ENCODE measurements at regions not wholly inside any gene's neighbourhood (a gene's known extent, or its start where the extent isn't known, plus 50 kb on each side); places are given as distances from the start of the nearest gene placed in this dataset.

DNA sequence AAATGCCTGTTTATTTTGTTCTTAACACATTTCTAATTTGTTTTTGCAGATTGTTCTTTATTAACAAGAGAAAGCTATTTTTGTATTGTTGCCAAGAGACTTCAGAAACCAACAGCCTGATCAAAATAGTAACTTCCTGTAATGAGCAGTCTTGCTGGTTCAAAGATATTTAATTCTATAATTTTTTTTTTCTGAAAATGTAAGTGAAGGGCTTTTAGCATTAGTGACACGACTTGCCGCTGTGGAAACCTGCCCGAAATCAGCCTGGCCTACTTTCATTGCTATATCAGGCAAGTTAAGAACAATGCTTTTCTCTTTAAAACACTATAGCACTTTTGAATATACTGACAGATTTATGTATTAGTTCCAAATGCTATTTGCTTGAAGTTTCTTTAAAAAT lies 374.3 kb downstream of the EFNB2 start:
- DNase-seq = no peak

DNA sequence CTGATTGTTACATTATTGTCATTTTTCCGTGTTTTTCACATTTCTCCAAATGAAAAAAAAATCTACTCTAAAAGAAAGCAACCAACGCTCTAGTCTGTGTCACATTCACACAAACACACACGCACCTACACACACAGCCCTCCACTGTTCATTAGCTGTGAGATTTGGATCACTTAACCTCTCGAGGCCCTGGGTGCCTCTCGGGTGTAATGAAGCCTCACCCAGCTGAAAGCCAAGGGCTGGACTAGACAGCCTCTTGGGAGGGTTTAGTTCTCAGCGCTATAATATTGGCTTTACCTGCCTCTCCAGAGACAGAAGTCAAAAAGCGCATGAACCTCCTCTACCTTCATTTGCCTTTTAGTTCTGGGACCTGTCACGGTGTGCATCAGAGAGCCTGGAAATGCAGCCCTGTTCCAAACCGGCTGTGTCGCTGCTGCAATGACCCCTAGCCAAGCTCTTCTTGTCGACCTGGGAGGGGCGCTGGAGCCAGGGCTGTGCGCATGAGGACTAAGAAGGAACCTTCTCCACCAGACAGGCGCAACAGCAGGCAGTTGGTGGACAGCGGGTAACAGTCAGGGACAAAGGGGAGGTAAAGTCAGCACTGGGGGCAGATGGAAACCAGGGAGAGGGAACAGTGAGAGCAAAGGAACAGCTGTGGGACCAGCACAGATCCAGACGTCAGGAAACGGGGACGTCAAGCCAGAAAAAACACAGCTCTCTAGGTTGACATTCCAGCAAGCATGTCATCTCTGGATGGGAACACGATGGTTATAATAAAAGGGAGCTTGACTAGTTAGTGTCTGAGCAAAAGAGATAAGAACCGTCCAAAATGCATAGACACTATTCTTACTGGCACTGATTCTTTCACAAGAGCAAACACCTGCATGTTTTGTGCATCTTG lies 375.9 kb downstream of the EFNB2 start:
- no peak for DNase-seq

DNA sequence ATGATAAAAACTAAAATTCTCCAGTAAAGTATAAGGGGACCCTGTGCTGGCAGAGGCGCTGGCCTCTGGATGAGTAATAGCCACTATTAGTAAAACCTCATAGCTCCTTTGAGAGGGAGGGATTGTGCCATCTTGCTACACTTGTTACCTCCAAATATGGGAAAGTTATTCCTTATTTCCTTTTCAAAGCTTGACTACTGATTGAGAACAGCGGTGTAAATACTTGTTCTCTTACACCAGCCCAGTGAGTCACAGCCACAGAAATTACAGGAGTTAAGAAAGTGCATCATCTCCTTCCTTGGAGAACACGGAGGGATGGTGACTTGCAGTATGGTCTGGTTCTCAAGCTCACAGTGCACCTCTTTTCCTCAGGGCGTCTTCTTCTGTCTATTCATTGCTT lies 379.0 kb downstream of the EFNB2 start:
- DNase-seq = no peak

DNA sequence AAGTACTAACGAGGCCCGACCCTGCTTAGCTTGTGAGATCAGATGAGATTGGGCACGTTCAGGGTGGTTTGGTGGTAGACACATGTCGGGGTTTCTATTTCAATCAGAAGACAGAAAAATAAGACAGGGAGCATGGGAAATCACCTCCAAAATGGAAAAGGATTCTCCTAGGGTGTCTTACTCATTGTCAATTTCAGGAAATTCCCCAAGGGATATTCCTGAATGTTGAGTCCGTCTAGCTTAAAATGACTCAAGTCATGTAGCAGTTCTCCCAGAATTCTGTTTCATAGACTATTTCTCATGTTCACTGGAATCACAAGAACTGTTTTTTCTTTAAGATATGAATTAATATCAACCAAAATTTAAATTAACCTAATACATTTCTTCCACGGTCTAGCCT lies 380.1 kb downstream of the EFNB2 start:
- no peak for DNase-seq

DNA sequence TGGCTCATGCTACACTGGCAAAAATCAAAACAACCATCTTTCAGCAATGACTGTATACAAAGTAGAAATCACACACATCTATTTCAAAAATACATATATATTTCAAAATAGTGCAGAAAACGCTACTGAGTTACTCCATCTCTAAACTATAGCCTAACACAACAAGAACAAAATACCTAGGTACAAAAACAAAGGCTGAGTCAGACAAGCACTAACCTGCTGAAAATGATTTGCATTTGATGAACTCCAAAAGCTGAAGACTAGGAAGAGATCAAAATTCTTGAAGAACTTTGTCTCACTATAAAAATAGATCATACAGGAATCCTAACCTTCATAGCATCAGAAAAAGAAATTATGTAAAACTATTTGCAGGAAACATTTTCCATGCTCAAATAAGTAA lies 381.6 kb downstream of the EFNB2 start:
- DNase-seq = no peak

DNA sequence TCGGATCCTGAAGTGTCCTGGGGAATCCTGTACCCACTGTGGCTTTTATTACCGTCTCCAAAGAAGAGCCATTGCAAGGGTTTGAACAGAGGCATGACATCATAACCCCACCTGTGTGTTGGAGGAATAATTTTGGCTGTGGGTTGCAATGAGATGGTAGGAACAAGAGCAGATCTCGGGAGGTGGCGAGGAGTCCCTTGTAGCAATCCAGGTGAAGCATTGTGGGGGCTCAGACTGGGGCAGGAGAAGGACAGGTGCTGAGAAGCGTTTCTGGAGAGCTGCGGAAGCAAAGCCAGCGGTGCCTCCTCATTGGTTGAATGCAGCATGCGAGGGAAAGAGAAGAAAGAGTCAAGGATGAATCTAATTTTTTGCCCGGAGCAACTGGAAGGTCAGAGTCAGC lies 382.4 kb downstream of the EFNB2 start:
- DNase-seq = no peak

DNA sequence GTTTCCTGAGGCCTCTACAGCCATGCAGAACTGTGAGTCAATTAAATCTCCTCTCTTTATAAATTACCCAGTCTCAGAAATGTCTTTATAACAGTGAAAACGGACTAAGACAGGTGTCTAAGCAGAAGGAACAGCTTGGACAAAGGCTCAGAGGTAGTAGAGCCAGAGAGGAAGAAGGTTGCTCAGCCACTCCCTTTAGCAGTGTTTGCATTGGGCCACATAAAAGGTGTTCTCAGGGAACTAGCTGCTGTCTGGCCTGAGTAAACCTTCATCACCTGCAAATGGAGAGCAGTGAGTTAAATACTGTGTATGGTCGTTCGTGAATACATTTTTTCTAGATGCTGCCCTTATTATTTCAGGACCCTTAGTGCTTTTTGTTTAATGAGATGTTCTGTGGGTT lies 383.4 kb downstream of the EFNB2 start:
- no peak for DNase-seq

DNA sequence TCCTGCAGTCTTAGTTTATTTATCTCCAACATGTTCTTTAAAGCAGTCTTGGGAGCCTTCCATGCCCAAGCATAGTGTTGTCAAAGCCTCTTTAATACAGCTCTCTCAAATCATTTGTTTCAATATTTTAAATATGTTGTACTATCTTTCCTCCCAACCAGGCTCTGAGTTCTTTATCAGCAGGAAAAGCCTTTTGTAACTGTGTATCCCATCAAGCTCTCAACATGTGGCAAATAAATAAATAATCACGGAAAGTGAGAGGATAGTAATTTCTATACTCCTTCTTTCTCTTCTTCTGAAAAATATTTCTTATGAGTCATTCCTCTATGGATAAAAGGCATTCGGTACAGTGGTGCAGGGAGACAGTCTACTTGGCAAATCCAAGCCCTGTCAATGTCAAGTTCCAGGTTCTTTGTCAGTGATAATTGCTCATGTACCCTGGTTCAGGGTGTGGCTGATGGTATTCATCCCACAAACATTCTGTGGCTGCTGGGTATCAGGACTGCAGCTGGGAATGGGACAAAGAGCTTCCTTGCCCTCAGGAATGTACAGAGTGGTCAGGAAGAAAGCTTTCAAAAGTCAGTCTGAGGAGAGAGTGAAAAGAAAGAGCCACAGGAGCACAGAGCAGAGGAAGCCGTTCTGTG lies 384.3 kb downstream of the EFNB2 start:
- no peak for DNase-seq

DNA sequence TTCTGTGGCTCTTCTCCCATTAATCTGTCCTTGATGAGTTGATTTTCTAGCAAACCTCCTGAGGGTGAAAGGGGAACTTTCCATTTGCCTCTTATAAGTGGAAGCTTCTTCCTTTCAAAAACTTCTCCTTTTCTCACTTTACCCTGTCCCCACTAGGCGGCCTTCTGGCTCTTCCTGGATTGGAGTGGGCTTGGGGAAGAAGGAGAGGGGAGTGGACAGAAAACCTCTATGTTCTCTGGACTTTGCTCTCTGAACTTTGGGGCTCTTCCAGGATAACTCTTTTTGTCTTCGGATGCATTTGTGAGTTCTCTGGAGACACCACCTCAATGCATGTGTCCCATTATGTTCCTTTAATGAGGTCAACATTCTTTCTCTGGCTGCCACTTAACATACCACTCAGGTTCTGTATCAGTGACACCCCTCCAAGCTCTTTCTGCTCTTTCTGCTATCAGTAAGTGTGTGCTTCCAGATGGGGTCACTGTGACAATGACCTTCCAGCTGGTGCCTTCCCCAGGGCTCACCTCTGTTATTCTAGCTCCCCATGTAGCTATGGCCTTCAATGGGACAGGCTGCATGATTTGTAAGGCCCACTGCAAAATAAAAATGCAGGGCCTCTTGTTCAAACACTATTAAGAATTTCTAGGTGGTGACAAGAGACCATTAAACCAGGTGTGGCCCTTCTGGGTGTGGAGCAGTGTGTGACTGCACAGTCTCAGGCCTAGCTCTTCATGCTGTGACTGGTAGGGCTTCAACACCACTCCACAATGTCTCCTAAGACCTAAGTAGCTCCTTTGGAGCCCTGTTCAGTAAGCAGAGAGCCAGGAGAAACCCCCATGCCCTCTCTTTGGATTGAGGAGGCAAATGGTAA lies 389.2 kb downstream of the EFNB2 start:
- no peak for DNase-seq

DNA sequence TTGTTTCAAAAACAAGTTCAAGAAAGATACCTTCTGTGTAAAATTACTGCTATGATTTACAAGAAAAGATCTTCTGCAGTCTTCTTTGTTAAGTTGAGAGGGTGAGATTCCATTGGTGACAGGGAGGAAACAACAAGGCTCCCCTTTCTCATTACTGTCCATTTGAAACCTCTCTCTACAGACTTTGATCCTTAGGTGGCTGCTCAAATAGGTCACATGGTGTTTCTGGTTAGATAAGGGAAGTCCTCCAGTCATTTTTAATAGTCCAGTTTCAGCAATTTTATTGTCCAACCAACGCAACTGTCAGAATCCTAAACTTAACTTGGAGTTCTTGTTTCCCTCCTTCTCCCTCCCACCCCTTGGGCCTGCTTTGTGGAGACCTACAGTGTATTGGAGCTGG lies 390.4 kb downstream of the EFNB2 start:
- DNase-seq = no peak

DNA sequence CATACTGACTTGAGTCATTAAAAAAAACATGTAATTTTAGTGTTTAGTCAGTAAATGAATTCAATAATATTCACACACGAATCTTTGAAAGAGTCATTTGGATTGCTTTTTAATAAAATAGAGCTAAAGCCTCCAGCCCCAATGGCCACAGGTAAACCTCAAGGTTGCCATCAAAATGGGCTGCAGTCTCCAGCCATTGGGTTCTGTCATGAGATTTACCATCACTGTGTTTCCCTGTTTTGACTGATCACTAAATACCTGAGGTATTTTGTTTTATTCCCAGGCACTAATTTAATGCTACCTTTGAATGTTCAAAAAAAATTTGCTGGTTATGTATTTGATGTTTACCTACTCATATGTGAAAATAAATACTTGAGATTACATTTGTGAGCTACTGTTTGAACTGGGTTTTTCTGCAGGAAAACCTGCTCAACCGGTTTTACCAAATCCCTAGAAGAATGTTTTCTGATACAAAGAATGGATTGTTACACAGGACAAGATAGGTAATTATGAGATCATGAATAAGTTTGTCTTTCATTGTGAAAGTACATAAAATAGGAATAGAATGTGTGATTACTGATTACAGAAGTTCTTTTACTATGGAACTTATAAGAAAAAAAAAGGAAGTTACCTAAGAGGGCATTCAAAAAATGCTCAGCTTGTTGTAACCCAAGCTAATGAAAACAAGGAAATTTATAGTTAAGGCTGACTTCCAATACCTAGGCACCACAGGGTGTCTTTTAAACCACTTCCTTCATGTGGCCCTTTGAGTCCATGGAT lies 391.3 kb downstream of the EFNB2 start:
- DNase-seq = peak; percentile 42

DNA sequence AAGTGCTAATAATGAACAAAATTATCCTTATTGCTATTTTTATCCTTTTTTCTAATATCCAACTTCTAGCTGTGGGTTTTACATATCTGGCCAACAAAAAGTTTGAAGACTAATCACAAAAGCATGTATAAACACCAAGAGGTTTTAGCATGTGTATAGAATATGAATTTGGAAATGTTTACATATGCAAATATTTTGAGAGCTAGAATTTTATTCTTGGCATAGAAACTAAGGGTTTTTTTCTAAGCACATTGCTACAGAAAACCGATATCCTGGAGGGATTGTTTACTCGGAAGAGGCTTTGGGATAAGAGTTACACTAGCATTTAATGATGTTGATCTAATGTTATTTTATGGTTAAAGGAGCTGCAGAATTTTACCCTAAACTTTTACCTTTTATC lies 392.1 kb downstream of the EFNB2 start:
- DNase-seq = no peak

DNA sequence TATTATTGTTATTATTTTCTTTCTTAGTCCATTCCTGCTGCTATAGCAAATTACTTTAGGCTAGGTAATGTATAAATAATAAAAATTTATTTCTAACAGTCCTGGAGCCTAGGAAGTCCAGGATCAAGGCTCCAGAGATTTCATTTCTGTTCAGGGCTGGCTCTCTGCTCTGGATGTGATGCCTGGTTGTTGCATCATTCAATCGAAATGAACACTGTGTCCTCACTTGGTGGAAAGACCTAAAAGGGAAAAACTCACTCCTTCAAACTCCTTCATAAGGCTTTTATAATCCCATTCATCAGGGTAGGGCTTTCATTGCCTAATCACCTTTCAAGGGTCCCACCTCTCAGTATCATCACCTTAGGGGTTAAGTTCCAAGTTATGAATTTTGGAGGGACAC lies 395.0 kb downstream of the EFNB2 start:
- DNase-seq = no peak

DNA sequence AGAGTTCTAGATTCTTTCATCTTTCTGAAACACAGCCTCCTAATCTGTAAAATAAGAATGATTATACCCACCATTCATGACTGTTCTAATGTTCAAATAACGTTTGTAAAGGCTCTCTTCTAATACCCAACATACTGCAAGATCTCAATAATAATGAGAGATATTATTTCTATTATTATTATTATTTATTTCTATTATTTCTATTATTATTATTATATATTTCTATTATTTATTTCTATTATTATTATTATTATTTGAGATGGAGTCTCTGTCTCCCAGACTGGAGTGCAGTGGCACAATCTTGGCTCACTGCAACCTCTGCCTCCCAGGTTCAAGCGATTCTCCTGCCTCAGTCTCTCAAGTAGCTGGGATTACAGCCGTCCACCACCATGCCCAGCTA lies 395.5 kb downstream of the EFNB2 start:
- no peak for DNase-seq

DNA sequence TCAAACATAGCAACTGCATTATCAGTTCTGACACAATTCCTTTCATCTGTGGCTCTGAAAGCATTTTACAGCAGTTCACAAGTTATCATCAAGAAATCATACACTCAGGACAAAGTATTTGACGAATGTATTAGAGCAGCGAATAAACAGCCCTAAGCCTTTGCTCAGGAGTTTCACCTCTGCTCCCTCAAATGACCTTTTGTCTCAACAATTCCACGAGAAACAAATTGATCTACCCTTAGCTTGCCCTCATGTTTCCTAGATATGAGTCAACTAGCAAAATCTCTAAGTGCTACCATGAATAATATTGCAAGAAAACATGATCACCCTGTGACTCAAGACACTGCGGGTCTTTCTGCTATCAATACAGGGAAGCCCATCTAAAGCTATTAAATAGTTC lies 396.1 kb downstream of the EFNB2 start:
- no peak for DNase-seq

DNA sequence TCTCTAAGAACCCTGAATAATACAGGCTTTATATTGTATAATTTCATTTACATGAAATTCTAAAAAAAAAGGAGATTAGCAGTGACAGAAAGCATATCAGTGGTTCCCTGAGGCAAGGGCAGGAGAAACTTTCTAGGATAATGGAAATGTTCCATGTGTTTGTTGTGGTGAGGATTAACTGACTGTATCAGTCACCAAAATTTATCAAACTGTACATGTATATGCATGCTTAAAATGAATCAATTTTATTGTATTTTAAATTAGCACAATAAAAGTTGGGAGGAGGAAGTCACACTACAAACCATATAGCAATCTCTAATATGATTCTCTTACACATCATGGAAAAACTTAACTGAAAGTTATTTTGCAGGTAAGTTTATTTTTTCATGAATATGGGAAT lies 396.8 kb downstream of the EFNB2 start:
- no peak for DNase-seq

DNA sequence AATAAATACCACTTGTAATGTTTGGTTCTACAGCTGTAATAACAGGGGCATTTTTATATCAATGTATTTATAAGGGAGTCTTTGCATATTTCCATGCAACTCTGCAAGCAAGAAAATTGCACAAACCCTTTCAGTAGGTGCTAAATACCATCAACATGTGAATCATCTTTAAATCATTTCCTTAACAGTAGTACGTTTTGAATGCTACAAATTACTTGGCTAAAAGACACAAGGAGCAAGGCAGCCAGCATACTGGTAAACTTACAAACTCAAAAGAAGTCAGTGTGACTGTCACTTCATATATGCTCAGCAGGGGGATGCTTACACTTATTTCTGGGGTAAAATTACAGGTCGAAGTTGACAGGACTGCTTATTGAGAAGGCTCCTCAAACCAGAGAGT lies 402.4 kb downstream of the EFNB2 start:
- DNase-seq = no peak

DNA sequence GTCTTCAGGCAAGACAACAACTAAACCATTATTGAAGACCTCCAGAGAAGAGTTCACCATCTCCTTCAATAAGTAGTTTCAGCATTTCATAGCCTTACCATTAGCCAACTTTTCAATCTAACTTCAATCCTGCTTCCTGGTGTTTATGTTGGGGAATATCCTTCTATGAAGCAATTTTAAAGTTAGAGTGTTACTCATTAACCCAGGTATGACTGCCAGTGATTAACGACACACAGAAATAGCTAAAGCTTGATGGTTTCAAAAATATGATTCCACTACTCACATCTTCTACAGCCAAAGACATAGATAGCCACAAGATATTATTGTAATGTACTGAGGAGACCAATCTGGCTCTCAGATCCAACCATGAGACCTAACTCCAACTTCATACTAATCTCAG lies 403.2 kb downstream of the EFNB2 start:
- DNase-seq = no peak

DNA sequence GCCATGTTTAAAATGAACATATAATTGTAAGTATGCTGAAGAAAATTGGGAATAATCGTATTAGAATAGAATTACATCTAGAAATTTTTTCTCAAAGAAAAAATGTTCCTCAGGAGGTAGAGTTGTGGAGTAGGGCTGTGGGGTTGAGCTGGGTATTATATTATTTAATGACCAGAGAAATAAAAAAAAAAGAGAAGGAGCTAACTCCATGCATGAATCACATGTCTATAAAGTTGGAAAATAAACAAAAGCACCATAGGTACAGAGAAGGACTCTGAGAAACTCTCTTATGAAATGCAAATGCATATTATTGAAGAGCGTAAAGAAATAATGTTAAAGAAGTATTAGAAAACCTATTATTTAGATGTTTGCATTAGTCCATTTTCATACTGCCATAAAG lies 405.5 kb downstream of the EFNB2 start:
- no peak for DNase-seq

DNA sequence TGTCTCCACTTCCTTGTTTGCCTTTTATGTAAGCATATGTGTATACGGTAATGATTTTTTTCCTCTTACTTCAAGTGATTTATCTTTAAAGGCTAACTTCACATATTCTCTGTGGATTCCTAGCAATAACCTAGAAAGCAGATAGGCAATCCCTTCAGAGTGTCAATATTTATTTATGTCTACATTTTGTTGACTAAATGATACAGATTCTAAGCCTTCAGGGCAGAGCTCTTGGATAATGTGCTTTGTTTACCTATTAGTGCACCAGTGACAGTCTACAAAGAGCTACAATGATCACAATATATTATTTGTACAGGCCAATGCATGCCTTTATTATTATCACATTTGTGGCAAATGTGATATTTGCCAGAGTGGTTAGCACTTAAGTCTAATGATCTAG lies 406.2 kb downstream of the EFNB2 start:
- DNase-seq = no peak

DNA sequence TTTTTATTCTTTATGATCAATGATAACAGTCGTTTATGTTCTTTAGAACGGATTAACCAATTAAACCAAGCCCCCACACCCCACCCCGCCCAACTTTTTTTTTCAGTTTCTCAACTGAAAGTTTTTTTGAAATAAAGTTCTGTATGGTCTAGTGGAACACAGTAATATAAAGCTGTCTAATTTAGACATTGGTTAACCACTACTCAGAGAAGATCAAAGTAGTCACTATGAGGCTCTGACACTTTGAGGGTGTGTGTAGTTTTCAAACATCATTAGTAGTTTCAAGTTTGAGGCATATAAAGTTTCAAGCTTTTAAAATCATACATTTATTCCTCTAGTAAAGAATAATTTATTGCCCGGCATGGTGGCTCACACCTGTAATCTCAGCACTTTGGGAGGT lies 413.2 kb downstream of the EFNB2 start:
- DNase-seq = no peak

DNA sequence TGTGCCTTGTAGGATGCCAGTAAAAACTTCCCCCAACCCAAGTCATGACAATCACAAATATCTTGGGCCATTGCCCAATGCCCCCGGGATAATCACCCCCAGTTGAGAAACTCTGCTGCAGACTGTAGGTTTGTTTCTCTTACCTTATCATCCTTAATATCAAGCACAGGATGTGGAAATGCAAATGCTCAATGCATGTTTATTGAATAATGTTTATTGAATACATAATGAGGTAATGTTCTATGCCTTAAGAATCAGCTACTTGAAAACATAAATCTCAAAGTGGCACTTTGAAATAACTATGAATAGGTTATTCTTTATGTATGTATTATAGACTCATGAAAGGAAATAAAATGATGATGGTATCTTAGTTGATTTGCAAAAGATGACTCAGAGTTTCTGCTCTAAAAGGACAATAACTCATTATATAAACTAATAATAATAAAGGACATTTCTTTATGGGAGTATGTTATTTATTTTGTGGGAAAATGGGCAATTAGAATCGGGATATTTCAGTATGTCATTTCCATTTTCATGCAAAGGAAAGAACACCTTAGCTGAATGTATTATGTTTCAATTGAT lies 414.2 kb downstream of the EFNB2 start:
- DNase-seq = no peak

DNA sequence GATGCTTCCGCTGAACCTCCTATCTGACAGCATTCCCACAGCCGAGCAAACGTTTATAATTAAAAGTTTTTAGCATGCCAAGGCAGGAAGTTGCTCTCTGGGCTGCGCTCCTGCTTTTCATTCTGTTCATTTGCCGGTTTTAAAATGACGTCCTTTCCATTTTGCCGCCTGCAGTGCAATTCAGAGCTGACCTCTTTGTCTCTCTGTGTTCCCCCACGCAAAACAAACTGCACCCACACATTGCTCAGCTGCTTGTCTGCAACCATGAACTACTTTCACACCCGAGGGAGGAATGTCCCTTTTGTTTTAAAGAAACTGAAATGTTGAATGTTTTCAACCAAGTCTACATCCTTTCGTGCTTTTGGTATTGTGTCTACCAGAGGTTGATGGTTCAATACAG lies 416.5 kb downstream of the EFNB2 start:
- no peak for DNase-seq
